CD4-positive, alpha-beta T cell (primary cell): ENCODE measurements at regions not wholly inside any gene's neighbourhood (a gene's known extent, or its start where the extent isn't known, plus 50 kb on each side); places are given as distances from the start of the nearest gene placed in this dataset.
A peak's percentile ranks its signal among the peaks of the same experiment; 100 is the strongest.
"Not testable (repeated sequence)": the region's sequence is repeated elsewhere in the genome, so short reads cannot be mapped to it uniquely, and the experiment has no call there.

Source experiments
- ATAC-seq: fragments of 200-7000 bp; cut with Tn5 transposase; one replicate; pipeline ENCODE4 v1.10.0; 2022; ENCODE audit warnings: mild to moderate bottlenecking; ENCODE audit not compliant: poor library complexity
- CTCF ChIA-PET: fragments of 350-600 bp; sonication (Branson Sonifier 250); formaldehyde crosslinking; loops from one replicate; lab custom pipeline; 2021; ENCODE audit warnings: antibody characterized with exemption, inconsistent platforms; lab: Charles Lee
- POLR2A ChIA-PET: fragments of 350-600 bp; sonication (Branson Sonifier 250); formaldehyde crosslinking; loops from one replicate; lab custom pipeline; 2021; ENCODE audit warnings: antibody characterized with exemption, inconsistent platforms; lab: Charles Lee
- DNase-seq, 14 experiments: peaks; one replicate each; pipeline ENCODE4 v3.0.0-alpha.2; 2013 to 2020; ENCODE audit warnings: mixed read lengths in 2 of 14
- H3K27ac ChIP-seq, 2 donors: one replicate each; pipeline versions ENCODE4 v1.5.1 to v1.7.0; 2013; ENCODE audit warnings: low read length in 2 of 2, low read depth in 1 of 2, mild to moderate bottlenecking in 1 of 2
- H3K27me3 ChIP-seq, 2 experiments: 1 replicate in 1 of 2; 2 replicates in 1 of 2; pipeline versions ENCODE4 v1.6.1 to v1.7.0; 2013; ENCODE audit warnings: low read length in 2 of 2, control low read depth in 1 of 2, mild to moderate bottlenecking in 1 of 2, moderate library complexity in 1 of 2; ENCODE audit not compliant: insufficient read depth in 2 of 2, control insufficient read depth in 1 of 2
- H3K36me3 ChIP-seq: one replicate; pipeline ENCODE4 v1.6.1; 2013; ENCODE audit warnings: low read length, control low read depth; ENCODE audit not compliant: insufficient read depth
- H3K4me1 ChIP-seq: one replicate; pipeline ENCODE4 v1.6.1; 2013; ENCODE audit warnings: low read length, control low read depth; ENCODE audit not compliant: insufficient read depth
- H3K4me3 ChIP-seq: one replicate; pipeline ENCODE4 v1.5.1; 2013; ENCODE audit warnings: mild to moderate bottlenecking, low read length, moderate library complexity
- H3K9me3 ChIP-seq, 2 experiments: 1 replicate in 1 of 2; 2 replicates in 1 of 2; pipeline versions ENCODE4 v1.6.1 to v1.7.0; 2013; ENCODE audit warnings: low read length in 2 of 2, mild to moderate bottlenecking in 2 of 2, control low read depth in 1 of 2, moderate library complexity in 1 of 2; ENCODE audit not compliant: control insufficient read depth in 1 of 2, insufficient read depth in 1 of 2
- H3K27ac Mint-ChIP-seq: one replicate; pipeline ENCODE4 v1.8.0; 2020; ENCODE audit warnings: mixed read lengths
- H3K27me3 Mint-ChIP-seq: one replicate; pipeline ENCODE4 v1.8.0; 2021; ENCODE audit warnings: mixed read lengths
- H3K36me3 Mint-ChIP-seq: one replicate; pipeline ENCODE4 v1.8.0; 2021; ENCODE audit warnings: low read depth, mixed read lengths
- H3K4me1 Mint-ChIP-seq: one replicate; pipeline ENCODE4 v1.8.0; 2021; ENCODE audit warnings: low read depth, mixed read lengths
- H3K4me3 Mint-ChIP-seq: one replicate; pipeline ENCODE4 v1.8.0; 2020; ENCODE audit warnings: mild to moderate bottlenecking, mixed read lengths
- H3K9me3 Mint-ChIP-seq: one replicate; pipeline ENCODE4 v1.8.0; 2020; ENCODE audit warnings: mixed read lengths
- CTCF ChIP-seq: fragments of 200-600 bp; IDR thresholded peaks from one replicate; pipeline ENCODE4 v1.8.0; 2022; ENCODE audit warnings: antibody characterized with exemption, mild to moderate bottlenecking
- intact Hi-C, 2 experiments: fragments of 100-400 bp; cut with DNase I in 1 of 2; cut with micrococcal nuclease in 1 of 2; formaldehyde crosslinking; loops; one replicate each; pipeline versions ENCODE4 v1.15.1 to v1.9.0; 2023 to 2025; cut with DNase I, micrococcal nuclease

- H3K9me3 Mint-ChIP-seq, H3K36me3 Mint-ChIP-seq, H3K27me3 Mint-ChIP-seq, H3K4me1 ChIP-seq, H3K4me1 Mint-ChIP-seq, H3K27me3 ChIP-seq, H3K4me3 Mint-ChIP-seq, H3K9me3 ChIP-seq, CTCF ChIA-PET, H3K4me3 ChIP-seq, H3K27ac ChIP-seq, POLR2A ChIA-PET, H3K36me3 ChIP-seq, H3K27ac Mint-ChIP-seq, intact Hi-C loops: not testable (repeated sequence)
- TF ChIP-seq CTCF = peak; percentile 55
- DNase-seq (peak in 11 of 14 experiments; percentile 25 to 77 (median 67)), ATAC-seq (peak; percentile 67)
These were observed 129.2 kb downstream of the ARHGAP11B start for GRCh38 chr15:30755036-30755687.

GRCh38 chr15:30760633-30761032 lies 134.7 kb downstream of the ARHGAP11B start:
- CTCF ChIA-PET, H3K4me3 Mint-ChIP-seq, H3K4me1 ChIP-seq, H3K4me1 Mint-ChIP-seq, ATAC-seq, H3K36me3 ChIP-seq, H3K27me3 Mint-ChIP-seq, DNase-seq, H3K9me3 Mint-ChIP-seq, H3K27ac Mint-ChIP-seq, intact Hi-C loops, H3K27me3 ChIP-seq, POLR2A ChIA-PET, H3K4me3 ChIP-seq, H3K9me3 ChIP-seq, H3K36me3 Mint-ChIP-seq, H3K27ac ChIP-seq: not testable (repeated sequence)

GRCh38 chr15:30761365-30761764 lies 135.4 kb downstream of the ARHGAP11B start:
- H3K4me3 Mint-ChIP-seq, POLR2A ChIA-PET: not testable (repeated sequence)

GRCh38 chr15:30769390-30770124 lies 134.2 kb upstream of the FAN1 start:
- CTCF ChIA-PET, ATAC-seq, H3K36me3 ChIP-seq, H3K27ac ChIP-seq, H3K36me3 Mint-ChIP-seq, DNase-seq, H3K4me3 ChIP-seq, H3K27ac Mint-ChIP-seq, H3K27me3 ChIP-seq, H3K4me1 ChIP-seq, H3K4me1 Mint-ChIP-seq, H3K4me3 Mint-ChIP-seq, H3K27me3 Mint-ChIP-seq, POLR2A ChIA-PET, intact Hi-C loops, H3K9me3 Mint-ChIP-seq, H3K9me3 ChIP-seq: not testable (repeated sequence)

More at GRCh38 chr15:30761365-30761764, 135.4 kb downstream of the ARHGAP11B start:
- intact Hi-C loops, H3K4me1 ChIP-seq, H3K27me3 Mint-ChIP-seq, H3K9me3 Mint-ChIP-seq, H3K27ac Mint-ChIP-seq, DNase-seq, H3K9me3 ChIP-seq, H3K27me3 ChIP-seq, H3K4me3 ChIP-seq, H3K36me3 ChIP-seq, CTCF ChIA-PET, H3K4me1 Mint-ChIP-seq, H3K27ac ChIP-seq, H3K36me3 Mint-ChIP-seq, ATAC-seq: not testable (repeated sequence)
